ENCODE measurements at regions not wholly inside any gene's neighbourhood (a gene's known extent, or its start where the extent isn't known, plus 50 kb on each side); places are given as distances from the start of the nearest gene placed in this dataset.

DNA sequence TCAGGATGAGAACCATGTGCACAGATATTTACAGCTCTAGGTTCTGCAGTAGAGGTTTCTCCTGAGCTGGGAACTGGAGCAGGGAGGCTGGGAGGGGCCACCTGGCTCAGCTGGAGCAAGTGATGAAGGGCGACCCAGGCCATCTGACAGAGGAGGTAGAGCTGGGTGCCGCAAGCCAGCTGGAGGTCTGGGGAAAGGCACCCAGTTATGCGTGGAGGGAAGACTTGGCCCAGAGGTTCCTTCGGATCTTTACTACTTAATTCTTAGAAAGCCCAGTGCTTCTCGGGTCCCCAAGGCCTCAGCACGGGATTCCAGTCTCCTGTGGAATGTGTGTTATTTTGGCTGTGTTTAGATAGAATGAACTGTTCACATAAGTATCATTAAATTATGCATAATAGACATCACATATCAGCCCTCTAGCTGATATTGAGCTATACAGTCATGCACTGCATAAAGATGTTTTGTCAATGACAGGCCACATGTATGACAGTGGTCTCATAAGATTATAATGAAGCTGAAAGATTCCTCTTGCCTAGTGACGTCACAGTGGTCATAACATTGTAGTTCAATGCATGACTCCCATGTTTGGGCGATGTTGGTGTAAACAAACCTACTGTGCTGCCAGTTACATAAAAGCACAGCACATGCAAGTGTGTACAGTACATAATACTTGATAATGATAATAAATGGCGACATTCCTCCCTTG, 245.1 kb downstream of the RHOU start:
- Histone ChIP-seq H3K27ac (no peak overlapping the region), H3K4me3 (no peak overlapping the region), H3K36me3 (no peaks in the 10 kb centered on the region), H3K9me3 (no peaks in the 10 kb centered on the region), H3K27me3 (replicated peaks; ENCODE audit: insufficient read depth) (no peaks in the 10 kb centered on the region), H3K4me1 (ENCODE audit: control insufficient read depth in 1 of 2, low read depth in 2 of 2) (peaks cover 8 to 15% of the 10 kb centered on the region in 2 donors)
- no peak for DNase-seq (ENCODE audit: low spot score)
- TF ChIP-seq CTCF (IDR thresholded peaks at IDR 0.05), result no peak
- ATAC-seq (ENCODE audit: insufficient number of reproducible peaks, low FRiP score, low read depth), result no peak

DNA sequence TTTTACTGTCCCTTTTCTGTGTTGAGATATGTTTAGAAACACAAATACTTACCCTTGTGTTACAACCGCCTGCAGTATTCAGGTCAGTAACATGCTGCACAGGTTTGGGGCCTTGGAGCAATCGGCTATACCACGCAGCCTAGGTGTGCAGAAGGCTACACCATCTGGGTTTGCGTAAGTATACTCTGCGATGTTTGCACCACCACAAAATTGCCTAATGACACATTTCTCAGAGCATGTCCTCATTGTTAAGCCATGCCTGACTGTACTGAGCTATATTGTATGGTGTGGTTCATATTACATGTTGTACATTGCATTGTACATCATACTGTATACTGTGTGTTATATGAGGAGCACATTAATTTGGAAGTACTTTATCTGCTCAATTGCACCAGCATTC, 247.4 kb downstream of the RHOU start:
- H3K36me3 ChIP-seq, result no peaks in the 10 kb centered on the region
- H3K27me3 ChIP-seq (replicated peaks; ENCODE audit: insufficient read depth), result no peaks in the 10 kb centered on the region
- ATAC-seq (ENCODE audit: insufficient number of reproducible peaks, low FRiP score, low read depth) (no peak), DNase-seq (ENCODE audit: low spot score) (no peak)
- no peak for TF ChIP-seq CTCF (IDR thresholded peaks at IDR 0.05)
- H3K27ac ChIP-seq, result no peak overlapping the region
- H3K4me1 ChIP-seq (ENCODE audit: control insufficient read depth in 1 of 2, low read depth in 2 of 2), result peaks cover 18 to 31% of the 10 kb centered on the region in 2 donors
- H3K4me3 ChIP-seq, result no peak overlapping the region
- H3K9me3 ChIP-seq, result no peaks in the 10 kb centered on the region

DNA sequence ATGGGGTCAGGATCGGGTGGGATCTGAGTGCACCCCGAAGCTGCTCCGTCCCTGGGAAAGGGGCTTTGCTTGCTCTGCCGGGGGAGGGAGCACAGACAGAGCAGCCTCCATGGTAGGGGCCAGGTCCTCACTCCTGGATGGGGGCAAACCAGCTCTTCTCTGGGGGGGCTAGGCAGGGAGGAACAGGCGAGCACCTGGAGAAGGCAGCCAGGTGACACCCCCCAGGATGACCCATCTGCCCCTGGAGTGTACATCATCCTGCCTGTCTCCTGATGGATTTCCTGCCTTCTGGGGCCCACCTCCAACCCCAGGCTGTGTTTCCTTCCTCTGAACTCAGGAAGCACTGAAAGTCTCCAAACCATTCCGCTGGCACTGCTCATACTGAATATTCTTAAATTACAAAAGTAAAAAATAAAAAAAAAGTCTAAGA, 248.0 kb downstream of the RHOU start:
- Histone ChIP-seq H3K4me1 (ENCODE audit: control insufficient read depth in 1 of 2, low read depth in 2 of 2) (peaks cover 18 to 30% of the 10 kb centered on the region in 2 donors), H3K4me3 (no peak overlapping the region), H3K9me3 (no peaks in the 10 kb centered on the region), H3K27ac (no peak overlapping the region), H3K36me3 (no peaks in the 10 kb centered on the region), H3K27me3 (replicated peaks; ENCODE audit: insufficient read depth) (no peaks in the 10 kb centered on the region)
- DNase-seq (ENCODE audit: low spot score) (no peak), ATAC-seq (ENCODE audit: insufficient number of reproducible peaks, low FRiP score, low read depth) (no peak)
- no peak for TF ChIP-seq CTCF (IDR thresholded peaks at IDR 0.05)

DNA sequence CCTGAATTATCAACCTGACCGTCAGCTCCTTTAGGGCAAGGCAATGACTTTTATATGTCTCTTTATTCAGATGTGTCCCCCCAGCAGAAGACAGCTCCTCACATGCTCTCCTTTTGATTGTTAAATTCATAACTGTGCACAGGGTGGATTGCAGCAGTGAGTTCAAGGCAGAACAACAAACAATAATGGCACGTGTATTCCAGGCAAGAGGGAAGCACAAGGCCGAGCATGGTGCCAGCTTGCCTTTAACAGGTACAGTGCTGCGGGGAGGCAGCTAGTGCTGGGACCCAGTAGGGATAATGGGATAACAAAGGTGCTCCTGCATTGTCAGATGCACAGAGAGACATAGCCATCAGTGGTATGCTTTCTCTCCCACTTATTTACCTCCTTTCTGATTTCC, 248.4 kb downstream of the RHOU start:
- DNase-seq (ENCODE audit: low spot score), result no peak
- no peak for ATAC-seq (ENCODE audit: insufficient number of reproducible peaks, low FRiP score, low read depth)
- H3K4me3 ChIP-seq, result no peak overlapping the region
- peaks cover 15 to 28% of the 10 kb centered on the region in 2 donors for H3K4me1 ChIP-seq (ENCODE audit: control insufficient read depth in 1 of 2, low read depth in 2 of 2)
- H3K9me3 ChIP-seq, result no peaks in the 10 kb centered on the region
- no peaks in the 10 kb centered on the region for H3K27me3 ChIP-seq (replicated peaks; ENCODE audit: insufficient read depth)
- no peak overlapping the region for H3K27ac ChIP-seq
- TF ChIP-seq CTCF (IDR thresholded peaks at IDR 0.05), result no peak
- no peaks in the 10 kb centered on the region for H3K36me3 ChIP-seq

GRCh38 chr1:228984107-228984506, 248.8 kb downstream of the RHOU start:
- TF ChIP-seq CTCF (IDR thresholded peaks at IDR 0.05), result no peak

More at GRCh38 chr1:228984107-228984506, 248.8 kb downstream of the RHOU start:
- H3K4me3 ChIP-seq, result no peak overlapping the region
- no peaks in the 10 kb centered on the region for H3K27me3 ChIP-seq (replicated peaks; ENCODE audit: insufficient read depth)
- H3K4me1 ChIP-seq (ENCODE audit: control insufficient read depth in 1 of 2, low read depth in 2 of 2), result peaks cover 11 to 28% of the 10 kb centered on the region in 2 donors
- no peak overlapping the region for H3K27ac ChIP-seq
- DNase-seq (ENCODE audit: low spot score) (no peak), ATAC-seq (ENCODE audit: insufficient number of reproducible peaks, low FRiP score, low read depth) (no peak)
- H3K9me3 ChIP-seq, result no peaks in the 10 kb centered on the region
- no peaks in the 10 kb centered on the region for H3K36me3 ChIP-seq

Measured in thoracic aorta (tissue), 2 donors.